WERI-Rb-1 (cell line): ENCODE measurements at regions not wholly inside any gene's neighbourhood (a gene's known extent, or its start where the extent isn't known, plus 50 kb on each side); places are given as distances from the start of the nearest gene placed in this dataset.

Source experiments
- DNase-seq: peaks from one replicate; pipeline ENCODE4 v3.0.0-alpha.2; 2020
- H3K27ac ChIP-seq: fragments of 250-450 bp; sonication (Bioruptor Pico); 2 replicates; pipeline ENCODE4 v1.5.1; 2020; ENCODE audit warnings: mild to moderate bottlenecking, moderate library complexity
- H3K27me3 ChIP-seq: fragments of 250-450 bp; sonication (Bioruptor Pico); 2 replicates; pipeline ENCODE4 v1.5.1; 2021; ENCODE audit warnings: mild to moderate bottlenecking, low read depth, moderate library complexity; ENCODE audit not compliant: insufficient read depth, severe bottlenecking
- H3K36me3 ChIP-seq: fragments of 250-450 bp; sonication (Bioruptor Pico); 2 replicates; pipeline ENCODE4 v1.5.1; 2020; ENCODE audit warnings: mild to moderate bottlenecking, moderate library complexity
- H3K4me3 ChIP-seq: 2 replicates; pipeline ENCODE4 v1.5.1; 2011; ENCODE audit warnings: low read depth, mild to moderate bottlenecking, control low read depth, low read length
- H3K9me3 ChIP-seq: fragments of 250-450 bp; sonication (Bioruptor Pico); 2 replicates; pipeline ENCODE4 v1.5.1; 2021; ENCODE audit warnings: mild to moderate bottlenecking, moderate library complexity; ENCODE audit not compliant: severe bottlenecking
- CTCF ChIP-seq: IDR thresholded peaks from 2 replicates; pipeline ENCODE4 v1.5.1; 2011; ENCODE audit warnings: low read depth, mild to moderate bottlenecking, control low read depth, inconsistent platforms, low read length

DNA sequence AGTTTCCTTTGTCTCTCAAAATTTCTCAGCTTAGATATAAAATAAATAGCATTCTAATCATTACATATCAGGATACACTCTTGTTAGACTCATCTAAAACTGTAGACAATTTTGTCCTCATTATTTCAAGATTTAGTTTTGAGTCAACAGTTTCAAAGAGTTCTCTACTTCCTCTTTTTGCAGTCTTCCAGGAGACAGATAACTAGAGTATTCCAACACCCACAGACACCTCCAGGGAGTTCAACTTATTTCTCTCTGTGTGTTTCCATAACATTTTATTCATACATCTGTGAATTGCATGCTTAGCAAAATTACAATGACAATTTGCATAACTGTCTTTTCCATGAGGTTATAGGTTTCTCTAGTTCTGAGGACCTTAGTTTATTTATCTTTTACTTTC is 166.6 kb upstream of the HNMT start:
- H3K4me3 ChIP-seq, result no peak overlapping the region
- H3K27ac ChIP-seq, result no peak overlapping the region
- DNase-seq, result no peak
- H3K36me3 ChIP-seq, result no peaks in the 10 kb centered on the region
- no peaks in the 10 kb centered on the region for H3K9me3 ChIP-seq
- no peaks in the 10 kb centered on the region for H3K27me3 ChIP-seq
- TF ChIP-seq CTCF, result no peak

DNA sequence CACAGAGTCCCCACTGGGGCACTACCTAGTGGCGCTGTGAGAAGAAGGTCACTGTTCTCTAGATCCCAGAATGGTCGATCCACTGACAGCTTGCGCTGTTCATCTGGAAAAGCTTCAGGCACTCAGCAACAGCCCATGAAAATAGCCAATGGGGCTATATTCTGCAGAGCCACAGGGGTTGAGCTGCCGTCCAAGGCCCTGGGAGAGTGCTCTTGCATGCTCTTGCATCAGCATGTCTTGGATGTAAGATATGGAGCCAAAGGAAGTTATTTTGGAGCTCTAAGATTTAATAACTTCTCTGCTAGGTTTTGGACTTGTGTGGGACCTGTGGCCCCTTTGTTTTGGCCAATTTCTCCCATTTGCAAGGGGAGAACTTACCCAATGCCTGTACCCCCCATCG is 164.7 kb upstream of the HNMT start:
- Histone ChIP-seq H3K27me3 (no peaks in the 10 kb centered on the region), H3K4me3 (no peak overlapping the region), H3K36me3 (no peaks in the 10 kb centered on the region), H3K9me3 (no peaks in the 10 kb centered on the region), H3K27ac (no peak overlapping the region)
- TF ChIP-seq CTCF, result no peak
- DNase-seq, result no peak

DNA sequence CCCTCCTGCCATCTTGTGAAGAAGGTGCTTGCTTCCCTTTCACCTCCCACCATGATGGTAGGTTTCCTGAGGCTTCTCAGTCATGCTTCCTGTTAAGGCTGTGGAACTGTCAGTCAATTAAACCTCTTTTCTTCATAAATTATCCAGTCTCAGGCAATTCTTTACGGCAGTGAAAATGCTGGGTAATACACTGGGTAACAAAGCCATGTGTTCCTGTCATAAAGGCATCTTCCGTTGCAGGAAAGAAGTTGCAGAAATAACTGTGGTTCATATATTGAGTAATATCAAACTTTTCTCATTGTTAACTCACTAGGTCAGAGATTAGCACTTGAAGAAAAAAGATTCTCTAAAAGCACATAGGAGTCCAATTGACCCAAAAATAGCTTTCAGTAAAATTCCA is 163.9 kb upstream of the HNMT start:
- Histone ChIP-seq H3K9me3 (no peaks in the 10 kb centered on the region), H3K27ac (no peak overlapping the region), H3K36me3 (no peaks in the 10 kb centered on the region), H3K27me3 (no peaks in the 10 kb centered on the region), H3K4me3 (no peak overlapping the region)
- no peak for TF ChIP-seq CTCF
- no peak for DNase-seq

DNA sequence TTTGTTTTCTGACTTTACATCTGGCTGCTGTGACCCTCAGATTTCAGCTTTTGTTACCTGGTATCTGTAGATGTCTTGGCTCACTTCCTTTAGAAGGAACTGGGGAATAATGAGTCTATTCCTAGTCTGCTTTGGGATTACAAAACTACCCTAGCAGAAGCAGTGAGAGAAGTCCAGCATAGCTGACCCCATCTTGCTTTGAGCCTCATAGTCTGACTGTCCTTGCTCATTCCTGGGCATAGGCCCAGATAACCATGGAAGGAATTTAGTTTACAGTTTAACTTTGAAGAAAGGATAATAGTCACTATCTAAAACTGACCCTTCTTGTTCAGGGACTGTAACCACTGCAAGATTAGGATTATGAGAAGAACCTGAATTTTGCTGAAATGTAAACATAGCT is 163.0 kb upstream of the HNMT start:
- no peak overlapping the region for H3K27ac ChIP-seq
- no peak overlapping the region for H3K4me3 ChIP-seq
- no peak for DNase-seq

GRCh38 chr2:137802038-137802437 is 162.2 kb upstream of the HNMT start:
- H3K36me3 ChIP-seq, result no peaks in the 10 kb centered on the region
- TF ChIP-seq CTCF, result no peak
- DNase-seq, result no peak
- H3K4me3 ChIP-seq, result no peak overlapping the region
- no peaks in the 10 kb centered on the region for H3K9me3 ChIP-seq
- H3K27me3 ChIP-seq, result no peaks in the 10 kb centered on the region
- H3K27ac ChIP-seq, result no peak overlapping the region

More for the DNA sequence above, 163.0 kb upstream of the HNMT start:
- no peak for TF ChIP-seq CTCF
- no peaks in the 10 kb centered on the region for H3K27me3 ChIP-seq
- no peaks in the 10 kb centered on the region for H3K9me3 ChIP-seq
- H3K36me3 ChIP-seq, result no peaks in the 10 kb centered on the region

GRCh38 chr2:137806068-137806805 is 158.0 kb upstream of the HNMT start:
- TF ChIP-seq CTCF, result no peak
- no peak overlapping the region for H3K27ac ChIP-seq
- H3K9me3 ChIP-seq, result peaks cover 2% of the 10 kb centered on the region
- no peaks in the 10 kb centered on the region for H3K27me3 ChIP-seq
- DNase-seq, result no peak
- H3K4me3 ChIP-seq, result no peak overlapping the region
- H3K36me3 ChIP-seq, result no peaks in the 10 kb centered on the region
